ENCODE measurements at regions not wholly inside any gene's neighbourhood (a gene's known extent, or its start where the extent isn't known, plus 50 kb on each side); places are given as distances from the start of the nearest gene placed in this dataset.

DNA sequence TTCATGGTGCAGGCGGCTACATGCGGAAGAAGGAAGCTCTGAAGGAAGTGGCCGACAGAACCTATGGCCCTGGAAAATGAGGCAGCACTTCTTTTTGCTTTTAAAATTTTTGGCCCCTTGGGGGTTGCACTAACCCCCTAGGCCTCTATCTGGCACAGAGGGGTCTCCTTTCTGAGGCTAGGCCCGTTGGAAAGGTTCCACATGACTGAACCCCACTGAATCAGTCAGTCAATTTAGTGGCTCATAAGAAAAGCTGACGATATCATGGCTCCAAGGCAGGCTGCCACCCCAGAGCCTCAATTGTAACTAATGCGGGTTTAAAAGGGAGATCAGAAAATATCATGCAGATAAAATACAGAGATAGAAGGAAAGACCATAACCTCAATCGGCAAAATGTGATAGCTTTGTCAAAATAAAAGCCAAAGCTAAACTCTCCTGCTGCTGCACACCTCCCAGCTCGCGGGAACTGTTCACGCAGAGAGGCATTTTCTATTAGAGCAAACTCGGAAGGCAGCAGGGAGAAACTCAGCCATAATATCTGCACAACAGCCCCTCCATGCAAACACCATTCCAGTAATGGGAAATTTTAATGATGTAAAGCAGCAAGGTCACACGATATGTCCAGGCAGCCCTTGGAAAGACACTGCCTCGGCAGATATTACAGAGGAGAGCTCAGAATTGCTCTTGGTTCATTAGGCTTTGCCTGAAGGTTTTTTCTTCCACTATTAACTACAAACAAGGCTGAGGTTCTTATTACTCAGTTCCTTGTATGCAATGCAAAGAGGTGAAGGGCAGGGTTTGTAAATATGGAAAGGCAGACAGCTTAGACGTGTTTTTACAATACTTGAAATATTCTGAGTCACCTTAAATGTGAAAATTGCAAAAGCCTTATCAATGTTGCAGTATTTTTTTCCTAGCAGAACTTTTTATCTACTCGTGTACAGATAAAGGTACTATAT lies 200.4 kb upstream of the PMFBP1 start:
- no peak overlapping the region for H3K27ac ChIP-seq
- TF ChIP-seq ZFX (IDR thresholded peaks at IDR 0.05), result no peak
- TF ChIP-seq, protein P1, sequence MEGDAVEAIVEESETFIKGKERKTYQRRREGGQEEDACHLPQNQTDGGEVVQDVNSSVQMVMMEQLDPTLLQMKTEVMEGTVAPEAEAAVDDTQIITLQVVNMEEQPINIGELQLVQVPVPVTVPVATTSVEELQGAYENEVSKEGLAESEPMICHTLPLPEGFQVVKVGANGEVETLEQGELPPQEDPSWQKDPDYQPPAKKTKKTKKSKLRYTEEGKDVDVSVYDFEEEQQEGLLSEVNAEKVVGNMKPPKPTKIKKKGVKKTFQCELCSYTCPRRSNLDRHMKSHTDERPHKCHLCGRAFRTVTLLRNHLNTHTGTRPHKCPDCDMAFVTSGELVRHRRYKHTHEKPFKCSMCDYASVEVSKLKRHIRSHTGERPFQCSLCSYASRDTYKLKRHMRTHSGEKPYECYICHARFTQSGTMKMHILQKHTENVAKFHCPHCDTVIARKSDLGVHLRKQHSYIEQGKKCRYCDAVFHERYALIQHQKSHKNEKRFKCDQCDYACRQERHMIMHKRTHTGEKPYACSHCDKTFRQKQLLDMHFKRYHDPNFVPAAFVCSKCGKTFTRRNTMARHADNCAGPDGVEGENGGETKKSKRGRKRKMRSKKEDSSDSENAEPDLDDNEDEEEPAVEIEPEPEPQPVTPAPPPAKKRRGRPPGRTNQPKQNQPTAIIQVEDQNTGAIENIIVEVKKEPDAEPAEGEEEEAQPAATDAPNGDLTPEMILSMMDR (conservative IDR thresholded peaks at IDR 0.05), result no peak

DNA sequence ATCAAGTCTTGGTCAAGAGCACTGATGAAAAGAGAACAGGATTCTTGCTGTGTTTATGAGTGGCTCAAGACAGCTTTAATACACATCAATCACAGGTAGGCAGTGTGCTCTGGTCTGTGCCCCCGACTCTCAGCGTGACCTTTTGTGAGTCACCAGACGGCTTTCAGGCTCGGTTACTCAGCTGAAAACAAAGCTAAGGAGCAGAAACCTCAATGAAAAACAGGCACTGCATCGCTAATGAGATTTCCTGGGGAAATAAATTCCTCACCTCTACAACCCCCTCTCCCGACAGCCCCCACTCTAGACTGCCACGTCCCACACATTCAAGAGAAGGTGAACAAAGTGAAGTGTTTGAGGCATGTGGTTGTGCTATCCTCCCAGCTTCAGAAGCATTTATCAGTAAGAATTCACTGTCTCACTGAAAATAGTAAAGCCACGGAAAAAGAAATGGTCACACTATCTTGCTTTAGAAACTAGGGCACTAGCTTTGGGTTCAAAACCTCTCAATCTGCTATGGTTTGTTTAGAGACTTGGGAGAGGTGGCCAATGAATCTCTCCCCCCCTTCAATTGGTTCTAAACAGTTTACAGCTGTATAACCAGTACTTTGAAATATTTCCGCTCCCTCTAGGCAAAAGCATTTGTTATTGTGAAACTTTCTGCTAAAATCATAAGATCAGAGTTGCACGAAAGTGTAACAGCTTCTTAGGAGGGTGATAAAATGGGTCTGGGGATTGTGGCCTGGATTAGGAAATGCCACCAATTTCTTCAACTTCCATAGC lies 199.5 kb upstream of the PMFBP1 start:
- no peak for TF ChIP-seq ZFX (IDR thresholded peaks at IDR 0.05)
- TF ChIP-seq, protein P1 (conservative IDR thresholded peaks at IDR 0.05), result no peak
- H3K27ac ChIP-seq, result no peak overlapping the region

- no peak overlapping the region for H3K27ac ChIP-seq
- TF ChIP-seq, protein P1 (conservative IDR thresholded peaks at IDR 0.05), result no peak
- no peak for TF ChIP-seq ZFX (IDR thresholded peaks at IDR 0.05)
Measured at GRCh38 chr16:72369274-72369673, 197.3 kb upstream of the PMFBP1 start.

DNA sequence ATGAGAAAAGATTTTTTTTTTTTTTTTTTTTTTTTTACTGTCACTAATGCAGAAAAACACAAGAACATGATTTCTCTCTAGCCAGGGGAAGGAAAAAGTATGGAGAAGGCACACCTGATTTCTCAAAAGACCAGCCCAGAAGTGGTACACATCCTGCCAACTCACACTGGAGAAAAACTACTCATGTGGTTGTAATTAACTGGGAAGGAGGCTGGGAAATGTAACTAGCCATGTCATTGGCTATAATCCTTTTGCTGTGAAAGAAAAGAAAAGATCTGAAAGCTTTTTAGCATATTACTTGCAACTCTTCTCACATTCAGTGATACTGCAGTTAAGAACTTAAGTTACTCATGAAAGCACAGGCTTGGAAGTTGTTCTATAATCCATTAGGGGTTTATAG lies 195.9 kb upstream of the PMFBP1 start:
- TF ChIP-seq, protein P1 (conservative IDR thresholded peaks at IDR 0.05), result no peak
- no peak overlapping the region for H3K27ac ChIP-seq

DNA sequence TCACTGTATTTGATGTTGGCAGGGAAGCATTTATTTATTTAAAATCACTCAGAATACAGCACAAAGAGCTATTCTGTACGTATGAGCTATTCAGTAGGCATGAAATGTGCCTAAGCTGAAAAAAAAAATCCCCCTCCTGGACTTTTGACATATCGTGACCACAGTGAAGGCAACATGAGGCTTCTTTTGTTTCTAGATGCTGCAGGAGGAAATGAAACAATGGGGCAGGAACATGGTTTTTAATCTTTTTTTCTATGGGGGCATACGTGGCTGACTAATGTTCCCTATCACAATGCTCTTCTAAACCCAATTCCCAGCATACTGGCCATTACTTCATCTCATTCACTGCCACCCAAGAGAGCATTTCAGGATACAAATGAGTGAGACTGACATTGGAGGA lies 191.0 kb upstream of the PMFBP1 start:
- no peak for TF ChIP-seq ZFX (IDR thresholded peaks at IDR 0.05)
- TF ChIP-seq, protein P1 (conservative IDR thresholded peaks at IDR 0.05), result no peak
- no peak overlapping the region for H3K27ac ChIP-seq

- no peak for TF ChIP-seq ZFX (IDR thresholded peaks at IDR 0.05)
- TF ChIP-seq, protein P1 (conservative IDR thresholded peaks at IDR 0.05), result no peak
- H3K27ac ChIP-seq, result no peak overlapping the region
Measured at GRCh38 chr16:72362476-72362875, 190.5 kb upstream of the PMFBP1 start.

DNA sequence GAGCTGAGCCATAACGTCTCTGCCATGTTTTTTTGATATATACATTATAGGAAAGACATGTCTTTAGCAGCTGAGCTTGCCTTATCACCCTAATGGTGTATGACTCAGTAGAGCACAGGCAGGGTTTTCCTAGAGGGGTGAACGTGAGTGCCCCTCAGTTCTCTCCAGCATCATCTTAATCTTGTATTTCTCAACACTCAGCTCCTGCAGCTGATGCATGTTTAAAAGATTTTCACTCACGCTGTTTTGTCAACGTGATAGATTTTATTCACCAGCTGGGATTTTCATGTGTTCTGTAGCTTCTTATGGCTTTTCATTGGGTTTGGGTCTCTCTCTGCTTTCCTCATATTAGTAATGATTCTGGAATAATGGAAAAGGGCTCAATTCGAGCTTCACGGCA lies 186.0 kb upstream of the PMFBP1 start:
- no peak overlapping the region for H3K27ac ChIP-seq
- TF ChIP-seq, protein P1 (conservative IDR thresholded peaks at IDR 0.05), result no peak
- TF ChIP-seq ZFX (IDR thresholded peaks at IDR 0.05), result no peak

Data from C4-2B (cell line).